ENCODE measurements at regions not wholly inside any gene's neighbourhood (a gene's known extent, or its start where the extent isn't known, plus 50 kb on each side); places are given as distances from the start of the nearest gene placed in this dataset.

- TF ChIP-seq POLR2AphosphoS2 (IDR thresholded peaks at IDR 0.05; ENCODE audit: low read depth, low read length) (no peak), SRF (IDR thresholded peaks at IDR 0.05; ENCODE audit: low read depth in 2 of 2, low read length in 2 of 2) (no peak), POLR2A (IDR thresholded peaks at IDR 0.05; ENCODE audit: low read depth, low read length) (no peak), CTCF (IDR thresholded peaks at IDR 0.05 in 2 of 3, conservative IDR thresholded peaks at IDR 0.05 in 1 of 3; ENCODE audit: control insufficient read depth in 2 of 3, extremely low read depth in 1 of 3, insufficient read depth in 1 of 3, low read depth in 3 of 3, low read length in 3 of 3) (no peak), NRF1 (conservative IDR thresholded peaks at IDR 0.05; ENCODE audit: low read depth, low read length) (no peak), E2F4 (IDR thresholded peaks at IDR 0.05; ENCODE audit: low read depth, low read length) (no peak)
- TF ChIP-seq, protein P1, sequence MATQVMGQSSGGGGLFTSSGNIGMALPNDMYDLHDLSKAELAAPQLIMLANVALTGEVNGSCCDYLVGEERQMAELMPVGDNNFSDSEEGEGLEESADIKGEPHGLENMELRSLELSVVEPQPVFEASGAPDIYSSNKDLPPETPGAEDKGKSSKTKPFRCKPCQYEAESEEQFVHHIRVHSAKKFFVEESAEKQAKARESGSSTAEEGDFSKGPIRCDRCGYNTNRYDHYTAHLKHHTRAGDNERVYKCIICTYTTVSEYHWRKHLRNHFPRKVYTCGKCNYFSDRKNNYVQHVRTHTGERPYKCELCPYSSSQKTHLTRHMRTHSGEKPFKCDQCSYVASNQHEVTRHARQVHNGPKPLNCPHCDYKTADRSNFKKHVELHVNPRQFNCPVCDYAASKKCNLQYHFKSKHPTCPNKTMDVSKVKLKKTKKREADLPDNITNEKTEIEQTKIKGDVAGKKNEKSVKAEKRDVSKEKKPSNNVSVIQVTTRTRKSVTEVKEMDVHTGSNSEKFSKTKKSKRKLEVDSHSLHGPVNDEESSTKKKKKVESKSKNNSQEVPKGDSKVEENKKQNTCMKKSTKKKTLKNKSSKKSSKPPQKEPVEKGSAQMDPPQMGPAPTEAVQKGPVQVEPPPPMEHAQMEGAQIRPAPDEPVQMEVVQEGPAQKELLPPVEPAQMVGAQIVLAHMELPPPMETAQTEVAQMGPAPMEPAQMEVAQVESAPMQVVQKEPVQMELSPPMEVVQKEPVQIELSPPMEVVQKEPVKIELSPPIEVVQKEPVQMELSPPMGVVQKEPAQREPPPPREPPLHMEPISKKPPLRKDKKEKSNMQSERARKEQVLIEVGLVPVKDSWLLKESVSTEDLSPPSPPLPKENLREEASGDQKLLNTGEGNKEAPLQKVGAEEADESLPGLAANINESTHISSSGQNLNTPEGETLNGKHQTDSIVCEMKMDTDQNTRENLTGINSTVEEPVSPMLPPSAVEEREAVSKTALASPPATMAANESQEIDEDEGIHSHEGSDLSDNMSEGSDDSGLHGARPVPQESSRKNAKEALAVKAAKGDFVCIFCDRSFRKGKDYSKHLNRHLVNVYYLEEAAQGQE (IDR thresholded peaks at IDR 0.05; ENCODE audit: low read depth, low read length): no peak
- TF ChIP-seq, protein P2, sequence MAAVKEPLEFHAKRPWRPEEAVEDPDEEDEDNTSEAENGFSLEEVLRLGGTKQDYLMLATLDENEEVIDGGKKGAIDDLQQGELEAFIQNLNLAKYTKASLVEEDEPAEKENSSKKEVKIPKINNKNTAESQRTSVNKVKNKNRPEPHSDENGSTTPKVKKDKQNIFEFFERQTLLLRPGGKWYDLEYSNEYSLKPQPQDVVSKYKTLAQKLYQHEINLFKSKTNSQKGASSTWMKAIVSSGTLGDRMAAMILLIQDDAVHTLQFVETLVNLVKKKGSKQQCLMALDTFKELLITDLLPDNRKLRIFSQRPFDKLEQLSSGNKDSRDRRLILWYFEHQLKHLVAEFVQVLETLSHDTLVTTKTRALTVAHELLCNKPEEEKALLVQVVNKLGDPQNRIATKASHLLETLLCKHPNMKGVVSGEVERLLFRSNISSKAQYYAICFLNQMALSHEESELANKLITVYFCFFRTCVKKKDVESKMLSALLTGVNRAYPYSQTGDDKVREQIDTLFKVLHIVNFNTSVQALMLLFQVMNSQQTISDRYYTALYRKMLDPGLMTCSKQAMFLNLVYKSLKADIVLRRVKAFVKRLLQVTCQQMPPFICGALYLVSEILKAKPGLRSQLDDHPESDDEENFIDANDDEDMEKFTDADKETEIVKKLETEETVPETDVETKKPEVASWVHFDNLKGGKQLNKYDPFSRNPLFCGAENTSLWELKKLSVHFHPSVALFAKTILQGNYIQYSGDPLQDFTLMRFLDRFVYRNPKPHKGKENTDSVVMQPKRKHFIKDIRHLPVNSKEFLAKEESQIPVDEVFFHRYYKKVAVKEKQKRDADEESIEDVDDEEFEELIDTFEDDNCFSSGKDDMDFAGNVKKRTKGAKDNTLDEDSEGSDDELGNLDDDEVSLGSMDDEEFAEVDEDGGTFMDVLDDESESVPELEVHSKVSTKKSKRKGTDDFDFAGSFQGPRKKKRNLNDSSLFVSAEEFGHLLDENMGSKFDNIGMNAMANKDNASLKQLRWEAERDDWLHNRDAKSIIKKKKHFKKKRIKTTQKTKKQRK (IDR thresholded peaks at IDR 0.05; ENCODE audit: low read depth, low read length): no peak
Observed at GRCh38 chr2:234885118-234885517, 66.7 kb upstream of the SH3BP4 start.
